CD4-positive, alpha-beta T cell (primary cell): ENCODE measurements at regions not wholly inside any gene's neighbourhood (a gene's known extent, or its start where the extent isn't known, plus 50 kb on each side); places are given as distances from the start of the nearest gene placed in this dataset.
A peak's percentile ranks its signal among the peaks of the same experiment; 100 is the strongest.

Experiments used
- ATAC-seq: fragments of 200-7000 bp; cut with Tn5 transposase; one replicate; pipeline ENCODE4 v1.10.0; 2022; ENCODE audit warnings: mild to moderate bottlenecking; ENCODE audit not compliant: poor library complexity
- CTCF ChIA-PET: fragments of 350-600 bp; sonication (Branson Sonifier 250); formaldehyde crosslinking; loops from one replicate; lab custom pipeline; 2021; ENCODE audit warnings: antibody characterized with exemption, inconsistent platforms; lab: Charles Lee
- POLR2A ChIA-PET: fragments of 350-600 bp; sonication (Branson Sonifier 250); formaldehyde crosslinking; loops from one replicate; lab custom pipeline; 2021; ENCODE audit warnings: antibody characterized with exemption, inconsistent platforms; lab: Charles Lee
- DNase-seq, 14 experiments: peaks; one replicate each; pipeline ENCODE4 v3.0.0-alpha.2; 2013 to 2020; ENCODE audit warnings: mixed read lengths in 2 of 14
- H3K27ac ChIP-seq, 2 donors: one replicate each; pipeline versions ENCODE4 v1.5.1 to v1.7.0; 2013; ENCODE audit warnings: low read length in 2 of 2, low read depth in 1 of 2, mild to moderate bottlenecking in 1 of 2
- H3K27me3 ChIP-seq, 2 experiments: 1 replicate in 1 of 2; 2 replicates in 1 of 2; pipeline versions ENCODE4 v1.6.1 to v1.7.0; 2013; ENCODE audit warnings: low read length in 2 of 2, control low read depth in 1 of 2, mild to moderate bottlenecking in 1 of 2, moderate library complexity in 1 of 2; ENCODE audit not compliant: insufficient read depth in 2 of 2, control insufficient read depth in 1 of 2
- H3K36me3 ChIP-seq: one replicate; pipeline ENCODE4 v1.6.1; 2013; ENCODE audit warnings: low read length, control low read depth; ENCODE audit not compliant: insufficient read depth
- H3K4me1 ChIP-seq: one replicate; pipeline ENCODE4 v1.6.1; 2013; ENCODE audit warnings: low read length, control low read depth; ENCODE audit not compliant: insufficient read depth
- H3K4me3 ChIP-seq: one replicate; pipeline ENCODE4 v1.5.1; 2013; ENCODE audit warnings: mild to moderate bottlenecking, low read length, moderate library complexity
- H3K9me3 ChIP-seq, 2 experiments: 1 replicate in 1 of 2; 2 replicates in 1 of 2; pipeline versions ENCODE4 v1.6.1 to v1.7.0; 2013; ENCODE audit warnings: low read length in 2 of 2, mild to moderate bottlenecking in 2 of 2, control low read depth in 1 of 2, moderate library complexity in 1 of 2; ENCODE audit not compliant: control insufficient read depth in 1 of 2, insufficient read depth in 1 of 2
- H3K27ac Mint-ChIP-seq: one replicate; pipeline ENCODE4 v1.8.0; 2020; ENCODE audit warnings: mixed read lengths
- H3K27me3 Mint-ChIP-seq: one replicate; pipeline ENCODE4 v1.8.0; 2021; ENCODE audit warnings: mixed read lengths
- H3K36me3 Mint-ChIP-seq: one replicate; pipeline ENCODE4 v1.8.0; 2021; ENCODE audit warnings: low read depth, mixed read lengths
- H3K4me1 Mint-ChIP-seq: one replicate; pipeline ENCODE4 v1.8.0; 2021; ENCODE audit warnings: low read depth, mixed read lengths
- H3K4me3 Mint-ChIP-seq: one replicate; pipeline ENCODE4 v1.8.0; 2020; ENCODE audit warnings: mild to moderate bottlenecking, mixed read lengths
- H3K9me3 Mint-ChIP-seq: one replicate; pipeline ENCODE4 v1.8.0; 2020; ENCODE audit warnings: mixed read lengths
- CTCF ChIP-seq: fragments of 200-600 bp; IDR thresholded peaks from one replicate; pipeline ENCODE4 v1.8.0; 2022; ENCODE audit warnings: antibody characterized with exemption, mild to moderate bottlenecking
- intact Hi-C, 2 experiments: fragments of 100-400 bp; cut with DNase I in 1 of 2; cut with micrococcal nuclease in 1 of 2; formaldehyde crosslinking; loops; one replicate each; pipeline versions ENCODE4 v1.15.1 to v1.9.0; 2023 to 2025; cut with DNase I, micrococcal nuclease

- no peaks in the 10 kb centered on the region for H3K27me3 Mint-ChIP-seq
- no peak for TF ChIP-seq CTCF
- no peak overlapping the region for H3K27ac Mint-ChIP-seq
- no peak overlapping the region for H3K27ac ChIP-seq
- ATAC-seq (no peak), DNase-seq (no peak)
- H3K4me3 ChIP-seq, result no peak overlapping the region
- intact Hi-C loops, result no loop called here
- H3K9me3 ChIP-seq, result peaks cover 0 to 5% of the 10 kb centered on the region in 2 experiments
- no peak overlapping the region for H3K4me3 Mint-ChIP-seq
- POLR2A ChIA-PET, result no interaction called here
- H3K4me1 Mint-ChIP-seq, result no peaks in the 10 kb centered on the region
- H3K4me1 ChIP-seq, result no peaks in the 10 kb centered on the region
- H3K36me3 ChIP-seq, result no peaks in the 10 kb centered on the region
- H3K27me3 ChIP-seq, result no peaks in the 10 kb centered on the region
- CTCF ChIA-PET, result no interaction called here
- no peaks in the 10 kb centered on the region for H3K36me3 Mint-ChIP-seq
- H3K9me3 Mint-ChIP-seq, result peaks cover 3% of the 10 kb centered on the region
These were observed 897.1 kb downstream of the KCNMA1 start for GRCh38 chr10:76740514-76740913.

- POLR2A ChIA-PET, result no interaction called here
- H3K4me1 Mint-ChIP-seq, result no peaks in the 10 kb centered on the region
These were observed 898.6 kb downstream of the KCNMA1 start for GRCh38 chr10:76738991-76739390.

GRCh38 chr10:76736815-76737618 is 900.6 kb downstream of the KCNMA1 start:
- ATAC-seq (no peak), DNase-seq (no peak)
- Histone ChIP-seq H3K4me3 (no peak overlapping the region), H3K27me3 (no peaks in the 10 kb centered on the region), H3K4me1 (no peaks in the 10 kb centered on the region), H3K36me3 (no peaks in the 10 kb centered on the region), H3K27ac (no peak overlapping the region), H3K9me3 (peaks cover 0 to 8% of the 10 kb centered on the region in 2 experiments)
- H3K27me3 Mint-ChIP-seq, result no peaks in the 10 kb centered on the region
- TF ChIP-seq CTCF, result no peak
- peaks cover under 1% of the 10 kb centered on the region for H3K9me3 Mint-ChIP-seq
- intact Hi-C loops, result no loop called here
- no peaks in the 10 kb centered on the region for H3K4me1 Mint-ChIP-seq
- H3K4me3 Mint-ChIP-seq, result no peak overlapping the region
- no peaks in the 10 kb centered on the region for H3K36me3 Mint-ChIP-seq
- peak overlapping the region; percentile 30 for H3K27ac Mint-ChIP-seq
- ChIA-PET CTCF (no interaction called here), POLR2A (no interaction called here)

More at GRCh38 chr10:76738991-76739390, 898.6 kb downstream of the KCNMA1 start:
- H3K27ac ChIP-seq, result no peak overlapping the region
- no peaks in the 10 kb centered on the region for H3K4me1 ChIP-seq
- ATAC-seq (no peak), DNase-seq (no peak)
- no peaks in the 10 kb centered on the region for H3K27me3 Mint-ChIP-seq
- H3K9me3 ChIP-seq, result peaks cover 0 to 3% of the 10 kb centered on the region in 2 experiments
- no peaks in the 10 kb centered on the region for H3K36me3 Mint-ChIP-seq
- H3K4me3 ChIP-seq, result no peak overlapping the region
- no peaks in the 10 kb centered on the region for H3K27me3 ChIP-seq
- H3K36me3 ChIP-seq, result no peaks in the 10 kb centered on the region
- intact Hi-C loops, result no loop called here
- TF ChIP-seq CTCF, result no peak
- CTCF ChIA-PET, result no interaction called here
- H3K27ac Mint-ChIP-seq, result no peak overlapping the region
- H3K9me3 Mint-ChIP-seq, result no peaks in the 10 kb centered on the region
- H3K4me3 Mint-ChIP-seq, result no peak overlapping the region
